ENCODE measurements at regions not wholly inside any gene's neighbourhood (a gene's known extent, or its start where the extent isn't known, plus 50 kb on each side); places are given as distances from the start of the nearest gene placed in this dataset.
"Not testable (repeated sequence)": the region's sequence is repeated elsewhere in the genome, so short reads cannot be mapped to it uniquely, and the experiment has no call there.

GRCh38 chr2:131584380-131584779 is 56.7 kb downstream of the CCDC74A start:
- no peak for DNase-seq

- no peak for DNase-seq
These were observed 57.3 kb downstream of the CCDC74A start for GRCh38 chr2:131584940-131585339.

GRCh38 chr2:131588152-131588873 is 60.6 kb downstream of the CCDC74A start:
- no peak for DNase-seq

- DNase-seq: not testable (repeated sequence)
These were observed 61.4 kb downstream of the CCDC74A start for GRCh38 chr2:131589126-131589525.

- DNase-seq: no peak
These were observed 62.7 kb downstream of the CCDC74A start for GRCh38 chr2:131590366-131590765.

- no peak for DNase-seq
These were observed 63.2 kb downstream of the CCDC74A start for GRCh38 chr2:131590896-131591295.

- not testable (repeated sequence) for DNase-seq
These were observed 68.9 kb downstream of the CCDC74A start for GRCh38 chr2:131596561-131596960.

GRCh38 chr2:131602444-131602843 is 74.8 kb downstream of the CCDC74A start:
- DNase-seq: not testable (repeated sequence)

GRCh38 chr2:131604652-131605051 is 77.0 kb downstream of the CCDC74A start:
- DNase-seq: not testable (repeated sequence)

- not testable (repeated sequence) for DNase-seq
These were observed 78.7 kb downstream of the CCDC74A start for GRCh38 chr2:131606366-131606765.

GRCh38 chr2:131607056-131607455 is 79.4 kb downstream of the CCDC74A start:
- DNase-seq: not testable (repeated sequence)

- DNase-seq: not testable (repeated sequence)
These were observed 86.9 kb downstream of the CCDC74A start for GRCh38 chr2:131614539-131614938.

GRCh38 chr2:131618320-131618719 is 90.6 kb downstream of the CCDC74A start:
- DNase-seq: not testable (repeated sequence)

GRCh38 chr2:131622874-131623273 is 95.2 kb downstream of the CCDC74A start:
- not testable (repeated sequence) for DNase-seq

GRCh38 chr2:131626011-131626410 is 98.3 kb downstream of the CCDC74A start:
- DNase-seq: not testable (repeated sequence)

GRCh38 chr2:131626565-131626964 is 98.9 kb downstream of the CCDC74A start:
- not testable (repeated sequence) for DNase-seq

- not testable (repeated sequence) for DNase-seq
These were observed 100.1 kb downstream of the CCDC74A start for GRCh38 chr2:131627777-131628176.

GRCh38 chr2:131631648-131632047 is 104.0 kb downstream of the CCDC74A start:
- DNase-seq: not testable (repeated sequence)

GRCh38 chr2:131633405-131633804 is 105.7 kb downstream of the CCDC74A start:
- DNase-seq: not testable (repeated sequence)

GRCh38 chr2:131633827-131634695 is 106.4 kb downstream of the CCDC74A start:
- not testable (repeated sequence) for DNase-seq

GRCh38 chr2:131635611-131636010 is 107.9 kb downstream of the CCDC74A start:
- DNase-seq: no peak

- not testable (repeated sequence) for DNase-seq
These were observed 109.1 kb downstream of the CCDC74A start for GRCh38 chr2:131636704-131637308.

- DNase-seq: not testable (repeated sequence)
These were observed 111.4 kb downstream of the CCDC74A start for GRCh38 chr2:131639001-131639620.

Data from NCI-H146 (cell line).